NCI-H345 treated with DMSO at 0.1 percent for 48 hours (cell line): ENCODE measurements at regions not wholly inside any gene's neighbourhood (a gene's known extent, or its start where the extent isn't known, plus 50 kb on each side); places are given as distances from the start of the nearest gene placed in this dataset.
"Not testable (repeated sequence)": the region's sequence is repeated elsewhere in the genome, so short reads cannot be mapped to it uniquely, and the experiment has no call there.

Experiments used
- DNase-seq: peaks from one replicate; lab custom pipeline; 2025; ENCODE audit not compliant: unreplicated experiment; lab: John Stamatoyannopoulos, UW

- not testable (repeated sequence) for DNase-seq
These were observed 51.9 kb upstream of the MFGE8 start for GRCh38 chr15:88965097-88965496.

GRCh38 chr15:88970232-88970631, 57.1 kb upstream of the MFGE8 start:
- DNase-seq = no peak

GRCh38 chr15:88974392-88974791, 61.2 kb upstream of the MFGE8 start:
- no peak for DNase-seq

GRCh38 chr15:88975891-88976290, 62.7 kb upstream of the MFGE8 start:
- DNase-seq = no peak

- DNase-seq = no peak
These were observed 63.5 kb upstream of the MFGE8 start for GRCh38 chr15:88976656-88977055.

GRCh38 chr15:88979674-88980073, 66.5 kb upstream of the MFGE8 start:
- no peak for DNase-seq

- DNase-seq = no peak
These were observed 67.3 kb upstream of the MFGE8 start for GRCh38 chr15:88980498-88980897.

- no peak for DNase-seq
These were observed 68.4 kb upstream of the MFGE8 start for GRCh38 chr15:88981244-88982215.

GRCh38 chr15:88982304-88982945, 69.2 kb upstream of the MFGE8 start:
- no peak for DNase-seq

- no peak for DNase-seq
These were observed 69.8 kb upstream of the MFGE8 start for GRCh38 chr15:88982946-88983342.

- DNase-seq = no peak
These were observed 70.8 kb upstream of the MFGE8 start for GRCh38 chr15:88983861-88984429.

GRCh38 chr15:88985547-88986393, 72.6 kb upstream of the MFGE8 start:
- DNase-seq = no peak

- no peak for DNase-seq
These were observed 73.9 kb upstream of the MFGE8 start for GRCh38 chr15:88986949-88987590.

GRCh38 chr15:88987591-88987933, 74.4 kb upstream of the MFGE8 start:
- no peak for DNase-seq

GRCh38 chr15:88987934-88988671, 74.9 kb upstream of the MFGE8 start:
- no peak for DNase-seq

- no peak for DNase-seq
These were observed 76.4 kb upstream of the MFGE8 start for GRCh38 chr15:88989578-88989977.

- no peak for DNase-seq
These were observed 77.1 kb upstream of the MFGE8 start for GRCh38 chr15:88990185-88990679.

- DNase-seq = no peak
These were observed 79.0 kb upstream of the MFGE8 start for GRCh38 chr15:88992216-88992615.

GRCh38 chr15:88992912-88993376, 79.8 kb upstream of the MFGE8 start:
- DNase-seq = no peak

GRCh38 chr15:88993662-88994061, 80.5 kb upstream of the MFGE8 start:
- no peak for DNase-seq
